ENCODE measurements at regions not wholly inside any gene's neighbourhood (a gene's known extent, or its start where the extent isn't known, plus 50 kb on each side); places are given as distances from the start of the nearest gene placed in this dataset.

- no peaks in the 10 kb centered on the region for H3K9me1 ChIP-seq (ENCODE audit: control insufficient read depth, insufficient read depth, low read length)
- no peak overlapping the region for H2AFZ ChIP-seq (ENCODE audit: low read depth, low read length)
- no peaks in the 10 kb centered on the region for H4K20me1 ChIP-seq (replicated peaks; ENCODE audit: control insufficient read depth, insufficient read depth, low read length)
- BruUV-seq (replicated peaks), result no TSS peak
- no peaks in the 10 kb centered on the region for H3K79me2 ChIP-seq (ENCODE audit: control insufficient read depth, insufficient read depth, low read length)
- H3K27ac ChIP-seq (ENCODE audit: extremely low read depth, low read depth, low read length), result no peak overlapping the region
- in situ Hi-C loops (cut with MboI) (no loop called here), intact Hi-C loops (cut with micrococcal nuclease) (no loop called here)
- no peak for FAIRE-seq
- ChIA-PET CTCF (ENCODE audit: low intra/inter-chr PET ratio) (no interaction called here), POLR2A (no interaction called here)
- no peak overlapping the region for H3K4me3 ChIP-seq
- H3K9me3 ChIP-seq (replicated peaks; ENCODE audit: control insufficient read depth, insufficient read depth, low read depth, low read length), result no peaks in the 10 kb centered on the region
- H3K36me3 ChIP-seq (ENCODE audit: control insufficient read depth, insufficient read depth, low read length), result no peaks in the 10 kb centered on the region
- no CpG with 5 or more reads among the region's 7 CpGs for WGBS (ENCODE audit: insufficient coverage, low coverage, missing lambda C conversion rate)
- H3K27me3 ChIP-seq (ENCODE audit: control insufficient read depth in 2 of 2, insufficient read depth in 2 of 2, low read length in 2 of 2), result no peaks in the 10 kb centered on the region
- H3K9ac ChIP-seq (ENCODE audit: insufficient read depth in 1 of 2, low read depth in 2 of 2, low read length in 2 of 2), result no peak overlapping the region
- no peak for ATAC-seq
- TF ChIP-seq TEAD4 (IDR thresholded peaks at IDR 0.05; ENCODE audit: low read length) (no peak), TEAD4 (CRISPR knock-in tag; IDR thresholded peaks at IDR 0.05; ENCODE audit: borderline replicate concordance) (no peak)
- no peak for DNase-seq (ENCODE audit: extremely low read depth in 1 of 4, low spot score in 3 of 4)
- no peaks in the 10 kb centered on the region for H3K4me1 ChIP-seq (replicated peaks in 1 of 2; ENCODE audit: control insufficient read depth in 2 of 2, insufficient read depth in 2 of 2, low read length in 2 of 2)
- H3K4me2 ChIP-seq (ENCODE audit: insufficient read depth, low read length), result no peak overlapping the region
These were observed 2118.6 kb upstream of the C9orf72 start for GRCh38 chr9:29691758-29692407.

GRCh38 chr9:29697011-29697410 lies 2123.7 kb upstream of the C9orf72 start:
- ATAC-seq (no peak), FAIRE-seq (no peak), DNase-seq (ENCODE audit: extremely low read depth in 1 of 4, low spot score in 3 of 4) (no peak)
- Histone ChIP-seq H3K9ac (ENCODE audit: insufficient read depth in 1 of 2, low read depth in 2 of 2, low read length in 2 of 2) (no peak overlapping the region), H3K9me3 (replicated peaks; ENCODE audit: control insufficient read depth, insufficient read depth, low read depth, low read length) (no peaks in the 10 kb centered on the region), H3K27ac (ENCODE audit: extremely low read depth, low read depth, low read length) (no peak overlapping the region), H2AFZ (ENCODE audit: low read depth, low read length) (no peak overlapping the region), H3K27me3 (ENCODE audit: control insufficient read depth in 2 of 2, insufficient read depth in 2 of 2, low read length in 2 of 2) (no peaks in the 10 kb centered on the region), H3K79me2 (ENCODE audit: control insufficient read depth, insufficient read depth, low read length) (no peaks in the 10 kb centered on the region), H4K20me1 (replicated peaks; ENCODE audit: control insufficient read depth, insufficient read depth, low read length) (no peaks in the 10 kb centered on the region), H3K4me1 (replicated peaks in 1 of 2; ENCODE audit: control insufficient read depth in 2 of 2, insufficient read depth in 2 of 2, low read length in 2 of 2) (no peaks in the 10 kb centered on the region), H3K9me1 (ENCODE audit: control insufficient read depth, insufficient read depth, low read length) (no peaks in the 10 kb centered on the region), H3K4me2 (ENCODE audit: insufficient read depth, low read length) (no peak overlapping the region), H3K4me3 (no peak overlapping the region), H3K36me3 (ENCODE audit: control insufficient read depth, insufficient read depth, low read length) (no peaks in the 10 kb centered on the region)
- no TSS peak for BruUV-seq (replicated peaks)
- POLR2A ChIA-PET, result no interaction called here
- in situ Hi-C loops (cut with MboI) (no loop called here), intact Hi-C loops (cut with micrococcal nuclease) (no loop called here)
- CTCF ChIA-PET (ENCODE audit: low intra/inter-chr PET ratio), result no interaction called here
- WGBS (ENCODE audit: insufficient coverage, low coverage, missing lambda C conversion rate), result no CpG with 5 or more reads among the region's 2 CpGs
- TF ChIP-seq ZNF740 (CRISPR knock-in tag; IDR thresholded peaks at IDR 0.05), result no peak
- TF ChIP-seq ZNF740 (tag; IDR thresholded peaks at IDR 0.05), result no peak
- no peak for TF ChIP-seq TAF1 (IDR thresholded peaks at IDR 0.05; ENCODE audit: control insufficient read depth, extremely low read depth, insufficient read depth, low read length, severe bottlenecking)
- no peak for TF ChIP-seq RBM17 (IDR thresholded peaks at IDR 0.05; ENCODE audit: borderline replicate concordance, low read depth, low read length)
- TF ChIP-seq CLOCK (CRISPR knock-in tag; IDR thresholded peaks at IDR 0.05; ENCODE audit: borderline replicate concordance), result no peak
- no peak for TF ChIP-seq EWSR1 (IDR thresholded peaks at IDR 0.05; ENCODE audit: borderline replicate concordance, low read depth, partially characterized antibody)
- no peak for TF ChIP-seq MNT (conservative IDR thresholded peaks at IDR 0.05)
- TF ChIP-seq RHOXF2B (CRISPR knock-in tag; conservative IDR thresholded peaks at IDR 0.05), result no peak
- TF ChIP-seq NFXL1 (CRISPR knock-in tag; IDR thresholded peaks at IDR 0.05), result no peak

Measured in K562 (cell line).